GM18867 (cell line): ENCODE measurements at regions not wholly inside any gene's neighbourhood (a gene's known extent, or its start where the extent isn't known, plus 50 kb on each side); places are given as distances from the start of the nearest gene placed in this dataset.
"Not testable (repeated sequence)": the region's sequence is repeated elsewhere in the genome, so short reads cannot be mapped to it uniquely, and the experiment has no call there.

Experiments used
- ATAC-seq: cut with Tn5 transposase; IDR thresholded peaks from one replicate; pipeline ENCODE4 v1.9.1; 2021; ENCODE audit warnings: mild to moderate bottlenecking, moderate library complexity; ENCODE audit not compliant: unreplicated experiment

DNA sequence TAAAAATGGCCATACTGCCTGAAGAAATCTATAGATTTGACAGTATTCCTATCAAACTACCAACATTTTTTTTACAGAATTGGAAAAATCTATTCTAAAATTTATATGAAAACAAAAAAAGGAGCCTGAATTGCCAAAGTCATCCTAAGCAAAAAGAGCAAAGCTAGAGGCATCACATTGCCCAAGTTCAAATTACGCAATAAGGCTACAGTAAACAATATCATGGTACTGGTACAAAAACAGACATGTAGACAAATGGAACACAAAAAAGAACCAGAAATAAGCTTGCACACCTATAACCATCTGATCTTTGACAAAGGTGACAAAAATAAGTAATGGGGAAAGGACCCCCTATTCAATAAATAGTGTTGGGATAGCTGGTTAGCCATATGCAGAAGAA, 50.2 kb upstream of the THSD7B start:
- ATAC-seq: no peak

DNA sequence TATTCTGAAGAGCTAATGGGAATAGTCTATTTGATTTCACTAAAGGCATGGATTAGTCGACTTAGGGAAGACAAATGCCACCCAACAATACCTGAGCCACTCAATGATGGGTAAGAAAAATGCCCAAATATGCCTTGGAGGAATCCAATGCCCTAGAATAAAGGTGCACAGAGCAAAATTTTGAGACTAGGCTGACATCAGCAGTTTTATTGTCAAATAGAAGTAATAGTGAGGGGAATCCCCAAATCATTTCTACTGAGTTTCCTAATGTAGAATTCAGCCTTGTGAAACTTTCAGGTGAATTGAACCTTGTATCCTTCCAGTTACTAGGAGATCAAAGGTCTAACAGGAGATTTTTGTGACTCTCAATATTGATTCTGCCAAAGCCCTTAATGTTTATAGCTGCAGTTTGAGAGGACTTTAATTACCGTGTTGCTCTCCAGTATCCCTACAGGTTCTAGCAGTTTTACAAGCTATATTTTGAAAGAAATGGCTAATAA, 50.8 kb upstream of the THSD7B start:
- ATAC-seq: no peak

DNA sequence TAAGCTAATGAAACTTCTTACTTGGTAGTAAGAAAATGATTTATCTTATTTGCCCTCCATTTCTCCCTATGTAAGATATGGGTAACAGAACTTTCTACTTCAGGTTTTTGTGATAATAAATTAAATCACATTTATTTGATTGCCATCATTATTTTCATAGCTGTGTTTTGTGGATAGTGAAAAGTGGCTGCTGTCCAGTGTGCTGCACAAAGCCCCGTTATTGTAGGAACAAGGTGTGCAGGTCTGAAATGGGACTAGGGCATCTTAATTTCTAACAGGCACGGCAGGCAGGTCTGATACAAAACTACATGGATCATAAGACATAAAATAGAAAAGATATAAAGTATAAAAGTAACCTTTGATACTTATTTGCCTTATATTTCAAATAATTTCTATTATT, 51.6 kb upstream of the THSD7B start:
- no peak for ATAC-seq

- ATAC-seq: no peak
Observed at GRCh38 chr2:136705336-136705735, 60.0 kb upstream of the THSD7B start.

DNA sequence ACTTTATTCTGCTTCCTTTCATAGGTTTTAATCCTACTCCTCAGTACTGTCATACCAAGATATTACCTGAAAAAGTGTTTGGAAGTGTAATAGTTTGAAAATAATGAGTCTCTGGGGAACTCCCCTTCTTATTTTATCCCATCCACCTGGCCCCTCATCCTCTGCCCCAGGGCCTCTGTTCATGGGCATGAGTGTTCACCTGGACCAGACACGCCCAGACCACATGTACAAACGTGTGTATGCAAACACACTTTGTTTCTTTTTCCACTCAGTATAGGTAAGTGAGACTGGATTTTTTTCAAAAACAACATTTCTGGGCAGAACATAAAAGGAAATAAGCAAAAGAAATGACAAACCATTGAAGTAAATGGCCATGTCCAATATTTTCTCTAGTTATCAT, 62.1 kb upstream of the THSD7B start:
- ATAC-seq: no peak

GRCh38 chr2:136696438-136696837, 68.9 kb upstream of the THSD7B start:
- no peak for ATAC-seq

GRCh38 chr2:136693966-136694365, 71.4 kb upstream of the THSD7B start:
- no peak for ATAC-seq

GRCh38 chr2:136680079-136680478, 85.3 kb upstream of the THSD7B start:
- ATAC-seq: not testable (repeated sequence)

GRCh38 chr2:136665736-136666135, 99.6 kb upstream of the THSD7B start:
- ATAC-seq: no peak

DNA sequence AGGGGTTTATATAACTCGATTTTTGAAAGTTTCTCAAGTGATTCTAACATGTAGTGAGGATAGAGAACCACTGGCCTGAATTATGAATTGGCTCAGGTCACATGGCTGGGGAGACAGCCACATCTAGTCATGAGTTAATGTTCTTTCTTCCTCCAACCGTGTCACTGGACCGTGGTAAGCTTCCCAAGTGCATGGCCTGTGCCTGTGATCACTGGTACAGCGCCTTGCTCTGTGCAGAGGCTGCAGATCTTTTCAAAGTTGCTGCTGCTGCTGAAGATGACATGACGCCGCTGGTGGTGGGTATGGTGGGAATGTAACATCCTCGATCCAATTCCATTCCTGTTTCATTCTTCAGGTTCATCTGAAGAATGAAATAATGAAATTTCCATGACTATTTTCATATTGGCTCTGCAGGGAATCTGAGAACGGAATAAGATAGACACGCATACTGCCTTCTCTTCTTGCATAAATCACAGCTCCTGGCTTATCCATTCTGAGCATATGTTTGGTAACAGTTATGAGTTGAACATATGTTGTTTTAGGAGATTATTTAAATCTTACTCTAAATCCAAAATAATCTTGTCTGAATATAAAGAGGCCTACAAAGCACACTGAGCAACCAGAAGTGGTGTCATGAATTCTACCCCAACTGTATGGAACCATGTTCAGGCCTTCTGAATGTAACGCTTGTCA, 100.5 kb upstream of the THSD7B start:
- no peak for ATAC-seq

GRCh38 chr2:136658201-136658600, 107.1 kb upstream of the THSD7B start:
- no peak for ATAC-seq

GRCh38 chr2:136653861-136654260, 111.5 kb upstream of the THSD7B start:
- ATAC-seq: no peak

DNA sequence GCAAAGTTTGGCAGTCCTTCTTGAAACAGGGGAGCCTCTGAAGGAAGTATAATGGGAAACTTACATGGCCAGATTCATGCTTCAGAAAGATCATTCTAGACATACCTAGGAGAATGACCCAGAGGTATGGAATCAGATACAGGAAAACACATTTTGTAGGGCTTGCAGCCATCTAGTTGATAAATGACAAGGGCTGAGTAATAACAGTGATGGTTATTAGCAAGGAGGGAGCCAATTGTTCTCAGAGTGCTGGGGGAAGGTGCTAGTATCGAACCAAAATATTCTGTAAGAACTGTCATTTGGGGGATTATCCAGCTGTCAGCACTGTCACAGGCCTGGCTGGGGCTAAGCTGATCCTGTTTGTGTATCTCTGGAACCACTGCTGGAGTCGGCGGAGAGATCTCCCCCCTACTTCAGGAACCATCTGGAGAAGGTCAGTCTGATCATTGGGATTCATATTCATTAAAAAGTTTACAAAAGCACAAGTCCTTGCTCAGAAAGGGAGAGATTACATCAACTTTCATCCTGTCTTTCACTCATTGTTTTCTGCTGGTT, 113.8 kb upstream of the THSD7B start:
- ATAC-seq: no peak

GRCh38 chr2:136647039-136647438, 118.3 kb upstream of the THSD7B start:
- no peak for ATAC-seq

DNA sequence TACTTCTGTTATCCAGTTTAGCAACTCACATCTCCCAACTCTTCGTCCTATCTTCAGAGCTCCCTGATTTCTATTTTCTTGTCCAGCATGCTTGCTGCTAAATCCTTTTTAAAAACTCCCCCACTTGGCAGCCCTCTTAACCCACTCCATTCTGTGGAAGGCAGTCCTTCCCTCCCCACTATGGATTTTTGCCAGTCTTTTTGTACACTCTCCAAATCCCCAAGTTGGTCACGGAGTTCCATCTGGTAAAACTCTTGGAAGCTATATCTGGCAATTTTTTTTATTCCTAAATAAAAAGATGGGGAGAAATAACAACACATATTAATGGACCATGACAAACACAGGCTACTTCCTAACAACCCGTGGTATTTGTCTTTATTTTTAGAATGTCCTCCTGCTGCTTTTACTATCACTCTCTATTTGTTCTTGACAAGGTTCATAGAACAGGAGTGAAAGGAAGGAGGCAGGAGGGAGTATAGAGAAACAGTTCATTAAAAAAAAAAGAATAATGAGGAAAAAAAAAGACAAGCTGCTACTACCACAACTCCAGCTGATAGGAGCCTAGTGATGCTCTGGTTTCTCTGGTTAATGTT, 120.0 kb upstream of the THSD7B start:
- no peak for ATAC-seq

DNA sequence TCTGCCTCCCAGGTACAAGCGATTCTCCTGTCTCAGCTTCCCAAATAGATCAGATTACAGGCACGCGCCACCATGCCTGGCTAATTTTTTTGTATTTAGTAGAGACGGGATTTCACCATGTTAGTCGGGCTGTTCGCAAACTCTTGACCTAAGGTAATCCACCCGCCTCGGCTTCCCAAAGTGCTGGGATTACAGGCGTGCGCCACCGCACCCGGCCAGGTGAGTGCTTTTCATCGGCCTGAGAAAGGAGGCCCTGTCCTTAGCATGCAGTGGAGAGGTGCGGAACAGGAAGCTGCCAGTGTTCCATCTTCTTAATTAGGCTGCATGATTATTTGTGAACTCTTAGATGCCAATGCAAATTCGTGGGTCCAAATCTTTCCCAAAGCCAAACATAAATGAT, 125.7 kb upstream of the THSD7B start:
- no peak for ATAC-seq

DNA sequence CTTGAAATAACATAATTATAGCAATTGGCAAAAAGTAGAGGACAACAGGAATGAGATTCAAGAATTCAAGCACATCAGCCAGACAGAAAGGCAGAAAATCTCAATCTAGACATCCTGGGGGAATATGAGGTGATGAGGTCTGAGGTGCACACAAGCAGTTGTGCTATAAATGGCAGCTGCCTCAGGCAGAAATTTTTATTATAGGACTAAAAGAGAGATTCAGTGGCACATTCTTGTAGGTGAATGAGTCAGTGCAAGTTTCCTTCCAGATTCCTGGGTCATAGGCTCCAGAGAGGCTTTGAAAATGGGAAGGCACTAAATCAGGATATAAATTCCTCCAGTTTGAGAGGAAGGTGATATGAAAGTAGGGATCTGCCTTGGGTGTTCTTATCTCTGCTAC, 127.2 kb upstream of the THSD7B start:
- no peak for ATAC-seq

DNA sequence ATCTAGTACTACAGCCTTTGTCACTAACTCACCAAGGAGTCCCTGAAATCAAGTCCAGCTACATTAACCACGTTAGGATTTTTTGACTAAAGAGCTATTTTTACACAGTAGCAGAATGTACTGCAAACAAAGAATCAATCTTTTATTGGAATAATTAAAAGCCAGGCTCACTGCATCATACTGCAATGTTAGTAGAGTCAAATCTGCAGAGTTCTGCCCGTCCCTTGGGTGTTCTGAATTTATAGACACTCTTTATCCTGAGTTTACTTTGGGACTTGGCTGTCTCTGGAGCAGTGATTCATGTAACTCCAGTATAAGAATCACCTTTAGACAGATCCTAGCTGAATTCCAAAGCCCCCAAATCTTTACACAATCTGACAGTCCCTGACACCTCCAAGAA, 127.9 kb upstream of the THSD7B start:
- no peak for ATAC-seq

- no peak for ATAC-seq
Observed at GRCh38 chr2:136628490-136628889, 136.9 kb upstream of the THSD7B start.

GRCh38 chr2:136613096-136613495, 152.2 kb upstream of the THSD7B start:
- ATAC-seq: no peak

GRCh38 chr2:136612079-136612478, 153.3 kb upstream of the THSD7B start:
- no peak for ATAC-seq

DNA sequence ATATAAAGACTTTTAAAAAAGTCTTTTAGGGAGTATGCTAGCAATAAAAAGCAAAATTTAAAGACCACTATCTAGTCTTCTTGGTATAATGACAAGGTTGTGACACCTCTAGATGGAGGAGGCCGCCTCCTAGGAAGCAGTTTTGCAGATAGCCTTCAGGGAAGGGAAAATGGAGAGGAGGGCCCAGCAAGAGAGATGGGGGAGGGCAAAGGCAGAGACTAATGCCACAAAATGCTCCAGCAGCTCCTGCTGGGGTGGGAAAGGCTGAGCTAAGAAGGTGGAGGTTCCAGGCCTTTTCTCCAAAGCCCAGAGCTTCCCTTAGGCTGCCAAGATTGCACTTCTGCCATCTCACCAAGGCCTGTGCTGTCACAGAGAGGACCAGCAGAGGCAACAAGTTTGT, 153.9 kb upstream of the THSD7B start:
- ATAC-seq: no peak
